NK-92 treated with Interleukin-12 subunit alpha and Interleukin-12 subunit beta, amount 100 ng/mL, for 24 hours (cell line): ENCODE measurements at regions not wholly inside any gene's neighbourhood (a gene's known extent, or its start where the extent isn't known, plus 50 kb on each side); places are given as distances from the start of the nearest gene placed in this dataset.
"Not testable (repeated sequence)": the region's sequence is repeated elsewhere in the genome, so short reads cannot be mapped to it uniquely, and the experiment has no call there.

ENCODE experiments used
- DNase-seq: peaks from one replicate; lab custom pipeline; 2025; lab: John Stamatoyannopoulos, UW

DNA sequence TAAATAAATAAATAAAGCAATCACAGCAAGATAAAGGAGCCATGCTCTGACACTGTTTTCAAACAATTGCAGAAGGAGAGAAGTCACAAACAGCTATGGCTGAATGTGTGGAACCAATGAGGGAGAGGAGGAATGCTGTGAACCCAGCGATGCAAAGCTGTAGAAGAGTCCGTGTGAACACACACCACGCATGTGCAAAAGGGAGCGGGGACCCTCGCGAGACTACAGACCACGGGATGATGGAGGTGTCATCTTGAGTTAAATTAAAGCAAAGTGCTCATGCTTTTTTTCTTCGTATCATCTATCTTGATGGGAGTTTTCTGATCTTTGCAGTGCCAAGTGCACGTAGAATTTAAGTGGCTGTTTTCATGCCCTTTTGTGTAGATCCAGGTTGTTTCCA, 123.8 kb upstream of the CDH5 start:
- no peak for DNase-seq

- DNase-seq = not testable (repeated sequence)
Observed at GRCh38 chr16:66242206-66242605, 124.3 kb upstream of the CDH5 start.

GRCh38 chr16:66240631-66241395, 125.7 kb upstream of the CDH5 start:
- DNase-seq = no peak

DNA sequence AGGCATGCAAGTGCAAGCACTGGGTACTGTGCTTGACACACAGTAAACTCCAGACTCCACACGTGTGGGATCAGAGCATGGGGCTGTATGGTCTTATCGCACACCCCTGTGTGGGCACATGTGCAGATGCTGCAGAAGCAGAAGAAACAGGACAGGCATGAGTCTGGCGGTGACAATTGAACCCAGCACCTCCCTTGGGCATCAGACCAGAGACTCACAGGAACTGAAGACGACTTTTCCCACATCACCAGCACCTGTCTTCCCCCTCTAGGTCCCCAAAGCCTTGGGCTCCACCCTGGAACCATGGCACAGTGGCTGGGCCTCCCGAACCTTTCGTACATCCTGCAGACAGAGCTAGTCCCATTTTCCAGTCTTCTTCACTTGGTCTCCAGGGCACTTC, 126.4 kb upstream of the CDH5 start:
- DNase-seq = no peak

- no peak for DNase-seq
Observed at GRCh38 chr16:66238696-66239095, 127.8 kb upstream of the CDH5 start.

DNA sequence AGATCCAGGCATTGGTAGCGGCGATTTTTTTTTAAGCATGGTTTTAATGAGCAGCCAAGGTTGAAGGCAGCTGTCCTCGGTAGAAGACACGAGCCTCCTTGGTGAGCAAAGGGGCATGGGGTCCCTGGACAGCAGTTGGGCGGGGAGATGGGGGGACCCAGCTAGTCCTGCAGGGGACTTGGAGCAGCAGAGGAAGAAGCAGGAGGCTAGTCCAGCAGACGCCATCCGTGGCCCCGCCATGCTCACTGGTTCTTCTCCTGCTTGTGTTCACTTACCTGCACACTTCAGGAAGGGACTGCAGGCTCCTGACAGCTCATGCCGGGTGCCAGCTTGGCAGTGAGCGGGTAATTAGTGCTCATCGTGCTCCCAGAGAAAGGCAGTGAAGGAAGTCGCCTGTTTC, 130.2 kb upstream of the CDH5 start:
- DNase-seq = no peak

DNA sequence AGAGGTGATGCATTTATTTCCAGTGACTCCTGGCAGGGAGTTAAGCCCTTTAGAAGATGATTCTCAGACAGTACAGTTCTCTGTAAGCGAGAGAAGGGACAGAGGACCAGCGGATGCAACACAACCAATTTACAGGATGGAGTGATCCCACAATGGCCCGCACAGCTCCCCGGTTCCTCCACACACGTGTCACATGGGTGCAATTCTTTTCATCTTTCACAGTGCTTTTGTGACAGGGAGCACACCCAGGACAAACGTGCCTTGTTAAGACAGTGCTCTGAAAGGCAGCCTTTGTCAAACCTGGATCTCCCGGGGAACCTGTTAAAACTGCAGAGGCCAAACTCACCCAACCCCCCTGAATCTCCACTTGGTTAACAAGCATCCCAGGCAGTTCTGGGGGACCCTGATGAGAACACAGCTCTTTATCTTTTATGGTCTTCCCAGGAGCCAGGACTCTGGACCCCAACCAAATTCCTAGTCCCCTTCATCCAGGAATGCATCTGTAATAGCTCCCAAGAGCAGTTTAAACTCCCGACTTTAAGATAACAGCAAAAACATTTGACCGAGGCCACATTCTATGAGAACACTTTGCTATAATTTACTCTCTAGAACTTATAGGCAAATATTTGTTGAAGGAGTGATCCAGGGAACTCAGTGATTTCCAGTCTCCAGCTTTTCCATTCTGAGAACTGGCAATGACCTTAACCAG, 134.9 kb upstream of the CDH5 start:
- no peak for DNase-seq

- DNase-seq = no peak
Observed at GRCh38 chr16:66229651-66230050, 136.8 kb upstream of the CDH5 start.

GRCh38 chr16:66228792-66229191, 137.7 kb upstream of the CDH5 start:
- DNase-seq = no peak

GRCh38 chr16:66227766-66228530, 138.5 kb upstream of the CDH5 start:
- DNase-seq = no peak

DNA sequence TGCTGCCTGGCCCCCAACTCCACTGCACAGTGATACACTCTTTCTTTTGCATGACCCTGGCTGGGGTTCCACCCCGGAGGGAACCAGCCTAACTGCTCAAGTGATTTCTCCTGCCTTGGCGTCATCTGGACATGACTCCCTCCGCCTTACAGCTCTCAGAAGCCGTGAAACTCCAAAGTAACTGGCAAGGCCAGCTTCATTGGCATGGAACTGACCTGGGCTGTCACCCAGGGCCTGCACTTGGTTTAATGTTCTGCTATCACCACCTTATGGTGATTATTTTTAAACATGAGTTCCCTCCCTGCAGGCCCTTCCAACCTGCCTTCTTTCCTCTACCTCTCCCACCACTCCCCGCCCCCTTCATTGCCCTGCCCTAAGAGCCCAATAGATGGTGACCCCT, 139.7 kb upstream of the CDH5 start:
- no peak for DNase-seq

DNA sequence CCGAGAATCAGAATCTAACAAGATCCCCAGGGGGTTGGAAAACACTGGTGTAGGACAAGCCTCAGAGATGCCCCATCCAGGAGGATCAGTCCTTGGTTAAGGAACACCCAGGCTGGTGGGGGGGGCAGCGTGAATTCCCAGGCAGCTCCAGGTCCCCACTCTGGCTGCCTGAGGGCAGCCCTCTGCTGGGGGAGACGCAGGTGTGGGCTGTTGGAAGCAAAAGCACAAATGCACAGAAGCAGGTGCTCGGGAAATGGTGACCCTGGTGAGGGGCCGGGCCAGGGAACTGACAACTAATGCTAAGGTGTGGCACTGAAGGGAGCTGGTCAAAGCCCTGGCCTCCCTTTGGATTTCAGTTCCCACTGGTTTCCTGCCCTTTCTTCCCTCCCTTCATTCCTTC, 140.8 kb upstream of the CDH5 start:
- DNase-seq = no peak

DNA sequence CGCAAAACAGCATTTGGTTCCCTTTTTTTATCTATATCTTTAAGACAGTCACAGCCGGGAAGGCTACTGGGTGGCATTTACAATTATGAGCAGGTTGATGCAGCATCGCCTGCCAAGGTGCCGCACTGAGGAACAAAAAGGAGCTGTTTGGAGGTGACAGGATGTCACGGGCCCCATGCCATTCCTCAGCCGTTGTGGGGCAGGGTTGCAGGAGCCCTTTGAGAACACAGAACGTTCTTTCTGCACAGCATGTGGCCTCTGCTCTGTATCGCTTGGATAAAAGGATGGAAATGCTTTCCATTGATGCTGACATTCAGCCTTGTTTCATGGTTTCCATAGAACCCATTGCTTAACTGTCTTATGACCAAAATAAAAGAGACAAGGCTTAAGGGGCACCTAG, 141.9 kb upstream of the CDH5 start:
- no peak for DNase-seq

DNA sequence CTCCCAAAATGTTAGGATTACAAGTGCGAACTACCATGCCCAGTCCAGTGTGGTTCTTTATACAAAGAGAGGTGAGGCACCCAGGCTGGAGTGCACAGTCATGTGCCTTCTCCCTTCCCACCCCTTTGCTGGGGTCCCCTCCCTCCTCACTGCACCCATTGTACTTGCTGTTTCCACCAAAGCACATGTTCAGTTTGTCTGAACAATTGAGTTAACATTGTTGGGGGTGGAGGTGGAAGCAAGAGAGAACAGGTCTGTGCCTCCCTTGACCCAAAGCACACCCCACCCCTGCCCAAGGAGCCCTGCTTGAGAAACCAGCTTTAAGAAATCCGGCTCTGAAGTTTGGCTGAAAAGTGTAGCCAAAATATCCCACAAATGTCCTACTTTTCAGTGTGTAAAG, 142.3 kb upstream of the CDH5 start:
- no peak for DNase-seq

GRCh38 chr16:66223176-66223780, 143.2 kb upstream of the CDH5 start:
- DNase-seq = no peak

DNA sequence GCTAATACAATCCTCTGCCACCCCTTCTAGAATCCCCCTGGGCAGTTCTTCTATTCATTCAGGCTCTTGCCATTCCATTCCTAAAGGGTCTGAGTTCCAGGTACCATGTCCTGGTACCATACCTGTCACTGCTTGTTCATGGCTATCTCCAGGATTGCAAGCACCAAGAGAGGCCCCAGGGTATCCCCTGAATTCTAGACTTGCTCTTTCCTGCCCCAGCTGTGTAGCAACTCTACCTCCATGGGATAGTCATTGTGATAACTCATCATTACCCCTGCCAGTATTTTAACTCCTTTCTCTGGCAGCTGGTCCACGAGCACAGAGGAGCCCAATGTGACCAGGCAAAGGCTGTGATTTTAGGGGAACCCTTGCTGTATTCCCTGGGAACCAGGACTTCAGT, 143.7 kb upstream of the CDH5 start:
- DNase-seq = no peak

DNA sequence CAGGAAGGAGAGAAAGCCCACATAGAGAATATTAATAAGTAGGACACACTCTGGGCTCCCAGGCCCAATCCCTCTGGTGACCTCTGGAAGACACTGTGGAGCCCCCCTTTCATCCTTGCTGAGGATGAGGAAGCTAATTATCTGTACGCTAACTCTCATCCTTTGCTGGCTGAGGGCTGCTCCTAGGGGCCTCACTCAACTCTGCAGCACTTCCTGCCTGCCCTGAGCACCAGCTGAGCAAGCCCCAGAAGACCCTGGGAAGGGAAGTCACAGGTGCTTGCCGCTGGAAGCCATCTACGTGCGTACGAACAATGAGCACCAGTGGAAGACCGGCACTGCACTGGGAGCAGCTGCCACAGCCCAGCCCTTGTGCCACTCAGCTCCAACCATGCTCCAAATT, 145.8 kb upstream of the CDH5 start:
- no peak for DNase-seq

GRCh38 chr16:66219491-66219890, 147.0 kb upstream of the CDH5 start:
- no peak for DNase-seq

DNA sequence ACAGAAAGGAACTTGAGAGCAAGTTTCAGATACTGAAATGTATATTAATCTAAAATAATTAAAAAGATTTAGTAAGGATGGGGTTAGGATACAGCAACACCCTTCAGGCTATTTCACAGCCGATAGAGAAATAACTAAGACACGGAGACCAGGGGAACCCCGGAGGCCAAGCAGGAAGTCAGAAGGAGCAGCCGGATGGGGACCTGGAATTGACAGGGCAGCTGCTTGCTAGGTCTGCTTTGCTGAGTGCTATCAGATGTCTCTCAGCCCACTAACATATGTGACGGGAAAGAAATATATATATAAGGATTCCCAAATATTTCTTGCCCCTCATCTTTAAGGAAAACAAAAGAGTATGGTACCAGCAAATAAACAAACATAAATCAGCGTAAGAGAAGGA, 154.1 kb upstream of the CDH5 start:
- DNase-seq = no peak

DNA sequence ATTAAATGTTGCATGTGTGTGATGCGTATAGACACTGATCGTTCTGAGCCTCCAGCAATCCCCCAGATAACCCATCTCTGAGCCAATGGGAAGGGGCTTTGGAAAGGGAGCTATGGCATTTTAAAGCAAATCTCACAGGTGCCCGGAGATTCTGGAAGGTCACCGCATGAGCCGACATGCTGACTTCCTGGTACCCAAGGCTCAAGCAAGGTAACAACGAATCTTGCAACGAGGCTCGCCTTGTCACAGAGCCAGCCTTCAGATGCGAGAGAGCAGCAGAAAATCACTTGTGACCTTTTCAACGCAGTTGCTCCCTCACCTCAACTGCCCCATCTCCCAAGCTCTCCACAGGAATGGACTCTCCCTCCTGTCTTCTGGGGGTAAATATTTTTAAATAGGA, 154.8 kb upstream of the CDH5 start:
- DNase-seq = no peak

GRCh38 chr16:66207883-66208265, 158.6 kb upstream of the CDH5 start:
- DNase-seq = no peak

- no peak for DNase-seq
Observed at GRCh38 chr16:66207139-66207882, 159.2 kb upstream of the CDH5 start.
